ENCODE measurements at regions not wholly inside any gene's neighbourhood (a gene's known extent, or its start where the extent isn't known, plus 50 kb on each side); places are given as distances from the start of the nearest gene placed in this dataset.

DNA sequence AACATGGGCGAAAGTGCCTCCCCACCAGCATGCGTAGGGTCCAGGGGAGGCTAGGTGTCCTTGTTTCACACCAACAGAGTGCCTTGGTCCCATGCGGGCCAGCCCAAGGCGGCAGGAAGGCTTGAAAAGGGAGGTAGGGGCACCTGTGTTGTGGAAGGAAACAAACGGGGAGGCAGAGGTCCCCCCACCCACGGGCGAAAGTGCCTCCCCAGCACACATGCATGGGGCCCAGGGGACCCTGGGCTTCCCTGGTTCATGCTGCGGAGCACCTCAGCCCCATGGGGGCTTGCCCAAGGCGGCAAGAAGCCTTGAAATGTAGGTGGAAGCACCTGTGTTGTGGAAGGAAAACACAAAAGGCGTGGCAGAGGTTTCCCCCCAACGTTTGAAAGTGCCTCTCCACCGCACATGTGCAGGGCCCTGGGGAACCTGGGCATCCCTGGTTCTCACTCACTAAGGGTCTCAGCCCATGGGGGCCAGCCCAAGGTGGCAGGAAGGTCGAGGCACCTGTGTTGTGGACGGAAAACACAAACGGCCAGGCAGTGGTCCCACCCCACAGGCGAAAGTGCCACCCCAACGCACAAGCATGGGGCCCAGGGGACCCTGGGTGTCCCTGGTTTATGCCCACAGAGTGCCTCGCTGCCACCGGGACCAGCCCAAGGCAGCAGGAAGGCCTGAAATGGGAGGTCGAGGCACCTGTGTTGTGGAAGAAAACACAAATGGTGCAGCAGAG is 374.7 kb downstream of the ALG10 start:
- H3K79me2 ChIP-seq (ENCODE audit: control insufficient read depth, insufficient read depth, low read length), result no peaks in the 10 kb centered on the region
- no peak overlapping the region for H3K27ac ChIP-seq (ENCODE audit: insufficient read depth, low read depth, low read length)
- H3K4me2 ChIP-seq (ENCODE audit: insufficient read depth, low read length), result no peak overlapping the region
- no peaks in the 10 kb centered on the region for H3K27me3 ChIP-seq (ENCODE audit: control insufficient read depth in 2 of 2, insufficient read depth in 2 of 2, low read length in 2 of 2)
- TF ChIP-seq EZH2 (IDR thresholded peaks at IDR 0.05; ENCODE audit: borderline replicate concordance, low read depth, low read length, severe bottlenecking) (no peak), MYC (IDR thresholded peaks at IDR 0.05; ENCODE audit: low read depth, low read length) (no peak), FOS (IDR thresholded peaks at IDR 0.05; ENCODE audit: borderline replicate concordance, insufficient read depth, low read length) (no peak), POLR2AphosphoS5 (IDR thresholded peaks at IDR 0.05; ENCODE audit: insufficient read depth, low read depth, low read length) (no peak), GATA2 (IDR thresholded peaks at IDR 0.05; ENCODE audit: insufficient read depth, insufficient read length, low read depth, low read length) (no peak), JUN (IDR thresholded peaks at IDR 0.05; ENCODE audit: borderline replicate concordance, insufficient read depth, insufficient read length, low read depth) (no peak), POLR2A (IDR thresholded peaks at IDR 0.05; ENCODE audit: low read depth, low read length) (no peak)
- TF ChIP-seq, protein P1, sequence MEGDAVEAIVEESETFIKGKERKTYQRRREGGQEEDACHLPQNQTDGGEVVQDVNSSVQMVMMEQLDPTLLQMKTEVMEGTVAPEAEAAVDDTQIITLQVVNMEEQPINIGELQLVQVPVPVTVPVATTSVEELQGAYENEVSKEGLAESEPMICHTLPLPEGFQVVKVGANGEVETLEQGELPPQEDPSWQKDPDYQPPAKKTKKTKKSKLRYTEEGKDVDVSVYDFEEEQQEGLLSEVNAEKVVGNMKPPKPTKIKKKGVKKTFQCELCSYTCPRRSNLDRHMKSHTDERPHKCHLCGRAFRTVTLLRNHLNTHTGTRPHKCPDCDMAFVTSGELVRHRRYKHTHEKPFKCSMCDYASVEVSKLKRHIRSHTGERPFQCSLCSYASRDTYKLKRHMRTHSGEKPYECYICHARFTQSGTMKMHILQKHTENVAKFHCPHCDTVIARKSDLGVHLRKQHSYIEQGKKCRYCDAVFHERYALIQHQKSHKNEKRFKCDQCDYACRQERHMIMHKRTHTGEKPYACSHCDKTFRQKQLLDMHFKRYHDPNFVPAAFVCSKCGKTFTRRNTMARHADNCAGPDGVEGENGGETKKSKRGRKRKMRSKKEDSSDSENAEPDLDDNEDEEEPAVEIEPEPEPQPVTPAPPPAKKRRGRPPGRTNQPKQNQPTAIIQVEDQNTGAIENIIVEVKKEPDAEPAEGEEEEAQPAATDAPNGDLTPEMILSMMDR (IDR thresholded peaks at IDR 0.05; ENCODE audit: extremely low read depth in 1 of 2, insufficient read depth in 1 of 2, low read depth in 1 of 2, low read length in 2 of 2), result no peak
- TF ChIP-seq, protein P2, sequence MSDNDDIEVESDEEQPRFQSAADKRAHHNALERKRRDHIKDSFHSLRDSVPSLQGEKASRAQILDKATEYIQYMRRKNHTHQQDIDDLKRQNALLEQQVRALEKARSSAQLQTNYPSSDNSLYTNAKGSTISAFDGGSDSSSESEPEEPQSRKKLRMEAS (IDR thresholded peaks at IDR 0.05; ENCODE audit: insufficient read depth, insufficient read length), result no peak
- no peak overlapping the region for H3K4me3 ChIP-seq (replicated peaks in 1 of 3; ENCODE audit: insufficient read depth in 1 of 3, low read depth in 1 of 3, low read length in 3 of 3)
- H2AFZ ChIP-seq (ENCODE audit: low read depth, low read length), result no peak overlapping the region
- CTCF ChIA-PET, result no interaction called here
- H3K9me3 ChIP-seq (replicated peaks; ENCODE audit: control insufficient read depth, insufficient read depth, low read length), result peaks cover 2% of the 10 kb centered on the region
- no peaks in the 10 kb centered on the region for H3K4me1 ChIP-seq (ENCODE audit: control insufficient read depth, extremely low read depth, insufficient read depth, low read length)
- BruUV-seq (replicated peaks), result no TSS peak
- H3K36me3 ChIP-seq (ENCODE audit: control insufficient read depth in 2 of 2, extremely low read depth in 1 of 2, insufficient read depth in 2 of 2, low read length in 2 of 2), result no peaks in the 10 kb centered on the region
- H3K9me1 ChIP-seq (replicated peaks; ENCODE audit: control insufficient read depth, extremely low read depth, insufficient read depth, low read length), result no peaks in the 10 kb centered on the region
- intact Hi-C loops (cut with micrococcal nuclease) (no loop called here), dilution Hi-C loops (cut with MboI; ENCODE audit: extremely low pct_ligation_motif_present, low sequenced_read_pairs) (no loop called here)
- no peak overlapping the region for H3K9ac ChIP-seq (replicated peaks; ENCODE audit: extremely low read depth, insufficient read depth, low read length)
- no peak for FAIRE-seq
- POLR2A ChIA-PET, result no interaction called here
- no peaks in the 10 kb centered on the region for H4K20me1 ChIP-seq (replicated peaks; ENCODE audit: control insufficient read depth, extremely low read depth, insufficient read depth, low read length)
- DNase-seq (ENCODE audit: low read depth, low spot score), result no peak
